ENCODE measurements at regions not wholly inside any gene's neighbourhood (a gene's known extent, or its start where the extent isn't known, plus 50 kb on each side); places are given as distances from the start of the nearest gene placed in this dataset.

DNA sequence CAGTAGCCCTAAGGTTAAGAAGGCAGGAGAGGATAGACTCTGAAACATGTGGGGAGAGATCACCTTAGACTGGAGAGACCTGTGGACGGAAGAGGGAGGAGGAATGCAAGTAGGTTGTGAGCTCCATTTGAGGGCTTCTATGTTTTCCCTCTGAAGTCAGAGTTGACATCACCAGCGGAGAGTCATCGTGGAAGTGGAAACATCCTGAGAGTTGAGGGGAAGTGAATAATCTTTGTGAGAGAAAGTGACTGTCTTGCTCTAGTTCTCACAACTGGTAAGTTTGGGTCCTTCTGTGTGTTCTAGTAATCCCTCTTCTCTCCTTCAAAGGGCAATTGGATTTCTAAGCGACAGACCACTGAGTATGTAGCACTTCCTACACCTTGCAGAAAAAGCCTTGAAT, 103.6 kb upstream of the CCND2 start:
- TF ChIP-seq, protein P1, sequence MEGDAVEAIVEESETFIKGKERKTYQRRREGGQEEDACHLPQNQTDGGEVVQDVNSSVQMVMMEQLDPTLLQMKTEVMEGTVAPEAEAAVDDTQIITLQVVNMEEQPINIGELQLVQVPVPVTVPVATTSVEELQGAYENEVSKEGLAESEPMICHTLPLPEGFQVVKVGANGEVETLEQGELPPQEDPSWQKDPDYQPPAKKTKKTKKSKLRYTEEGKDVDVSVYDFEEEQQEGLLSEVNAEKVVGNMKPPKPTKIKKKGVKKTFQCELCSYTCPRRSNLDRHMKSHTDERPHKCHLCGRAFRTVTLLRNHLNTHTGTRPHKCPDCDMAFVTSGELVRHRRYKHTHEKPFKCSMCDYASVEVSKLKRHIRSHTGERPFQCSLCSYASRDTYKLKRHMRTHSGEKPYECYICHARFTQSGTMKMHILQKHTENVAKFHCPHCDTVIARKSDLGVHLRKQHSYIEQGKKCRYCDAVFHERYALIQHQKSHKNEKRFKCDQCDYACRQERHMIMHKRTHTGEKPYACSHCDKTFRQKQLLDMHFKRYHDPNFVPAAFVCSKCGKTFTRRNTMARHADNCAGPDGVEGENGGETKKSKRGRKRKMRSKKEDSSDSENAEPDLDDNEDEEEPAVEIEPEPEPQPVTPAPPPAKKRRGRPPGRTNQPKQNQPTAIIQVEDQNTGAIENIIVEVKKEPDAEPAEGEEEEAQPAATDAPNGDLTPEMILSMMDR (IDR thresholded peaks at IDR 0.05 in 2 of 3, conservative IDR thresholded peaks at IDR 0.05 in 1 of 3; ENCODE audit: borderline replicate concordance in 1 of 3, insufficient read depth in 1 of 3, low read depth in 2 of 3, low read length in 2 of 3): no peak
- TF ChIP-seq POLR2A (IDR thresholded peaks at IDR 0.05; ENCODE audit: borderline replicate concordance, extremely low read depth, insufficient read depth, insufficient read length) (no peak), EZH2 (IDR thresholded peaks at IDR 0.05) (no peak), YY1 (IDR thresholded peaks at IDR 0.05; ENCODE audit: extremely low read depth, insufficient replicate concordance, low read depth, low read length) (no peak), POLR2AphosphoS5 (IDR thresholded peaks at IDR 0.05; ENCODE audit: low read depth, low read length) (no peak), RAD21 (IDR thresholded peaks at IDR 0.05; ENCODE audit: low read depth) (no peak)
- TF ChIP-seq, protein P2, sequence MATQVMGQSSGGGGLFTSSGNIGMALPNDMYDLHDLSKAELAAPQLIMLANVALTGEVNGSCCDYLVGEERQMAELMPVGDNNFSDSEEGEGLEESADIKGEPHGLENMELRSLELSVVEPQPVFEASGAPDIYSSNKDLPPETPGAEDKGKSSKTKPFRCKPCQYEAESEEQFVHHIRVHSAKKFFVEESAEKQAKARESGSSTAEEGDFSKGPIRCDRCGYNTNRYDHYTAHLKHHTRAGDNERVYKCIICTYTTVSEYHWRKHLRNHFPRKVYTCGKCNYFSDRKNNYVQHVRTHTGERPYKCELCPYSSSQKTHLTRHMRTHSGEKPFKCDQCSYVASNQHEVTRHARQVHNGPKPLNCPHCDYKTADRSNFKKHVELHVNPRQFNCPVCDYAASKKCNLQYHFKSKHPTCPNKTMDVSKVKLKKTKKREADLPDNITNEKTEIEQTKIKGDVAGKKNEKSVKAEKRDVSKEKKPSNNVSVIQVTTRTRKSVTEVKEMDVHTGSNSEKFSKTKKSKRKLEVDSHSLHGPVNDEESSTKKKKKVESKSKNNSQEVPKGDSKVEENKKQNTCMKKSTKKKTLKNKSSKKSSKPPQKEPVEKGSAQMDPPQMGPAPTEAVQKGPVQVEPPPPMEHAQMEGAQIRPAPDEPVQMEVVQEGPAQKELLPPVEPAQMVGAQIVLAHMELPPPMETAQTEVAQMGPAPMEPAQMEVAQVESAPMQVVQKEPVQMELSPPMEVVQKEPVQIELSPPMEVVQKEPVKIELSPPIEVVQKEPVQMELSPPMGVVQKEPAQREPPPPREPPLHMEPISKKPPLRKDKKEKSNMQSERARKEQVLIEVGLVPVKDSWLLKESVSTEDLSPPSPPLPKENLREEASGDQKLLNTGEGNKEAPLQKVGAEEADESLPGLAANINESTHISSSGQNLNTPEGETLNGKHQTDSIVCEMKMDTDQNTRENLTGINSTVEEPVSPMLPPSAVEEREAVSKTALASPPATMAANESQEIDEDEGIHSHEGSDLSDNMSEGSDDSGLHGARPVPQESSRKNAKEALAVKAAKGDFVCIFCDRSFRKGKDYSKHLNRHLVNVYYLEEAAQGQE (IDR thresholded peaks at IDR 0.05; ENCODE audit: low read depth): no peak

Measured in HCT116 (cell line).